HEK293T (cell line): ENCODE measurements at regions not wholly inside any gene's neighbourhood (a gene's known extent, or its start where the extent isn't known, plus 50 kb on each side); places are given as distances from the start of the nearest gene placed in this dataset.

Experiments
- ARNT ChIP-seq: fragments of 450-650 bp; IDR thresholded peaks from 2 replicates; pipeline ENCODE4 v1.6.1; 2017; ENCODE audit warnings: mild to moderate bottlenecking
- BHLHE40 ChIP-seq: fragments of 450-650 bp; IDR thresholded peaks from 2 replicates; pipeline ENCODE4 v1.6.1; 2016; ENCODE audit warnings: mild to moderate bottlenecking, moderate library complexity, borderline replicate concordance
- CTBP1 ChIP-seq: fragments of 450-650 bp; IDR thresholded peaks from 2 replicates; pipeline ENCODE4 v1.6.1; 2016; ENCODE audit warnings: borderline replicate concordance
- FOXA1 ChIP-seq: fragments of 450-650 bp; IDR thresholded peaks from 2 replicates; pipeline ENCODE4 v1.6.1; 2016; ENCODE audit warnings: mild to moderate bottlenecking
- FOXK2 ChIP-seq: fragments of 450-650 bp; IDR thresholded peaks from 2 replicates; pipeline ENCODE4 v1.6.1; 2016; ENCODE audit warnings: mild to moderate bottlenecking
- HDGF ChIP-seq: fragments of 450-650 bp; IDR thresholded peaks from 2 replicates; pipeline ENCODE4 v1.6.1; 2017; ENCODE audit warnings: antibody characterized with exemption, borderline replicate concordance
- L3MBTL2 ChIP-seq: fragments of 450-650 bp; conservative IDR thresholded peaks from 2 replicates; pipeline ENCODE4 v1.6.1; 2016; ENCODE audit warnings: mild to moderate bottlenecking
- PKNOX1 ChIP-seq: fragments of 450-650 bp; IDR thresholded peaks from 2 replicates; pipeline ENCODE4 v1.6.1; 2016
- SP1 ChIP-seq: fragments of 450-650 bp; IDR thresholded peaks from 2 replicates; pipeline ENCODE4 v1.6.1; 2017
- SUZ12 ChIP-seq: fragments of 450-650 bp; IDR thresholded peaks from 2 replicates; pipeline ENCODE4 v1.6.1; 2016; ENCODE audit warnings: mild to moderate bottlenecking
- TARDBP ChIP-seq: fragments of 450-650 bp; IDR thresholded peaks from 2 replicates; pipeline ENCODE4 v1.6.1; 2016

DNA sequence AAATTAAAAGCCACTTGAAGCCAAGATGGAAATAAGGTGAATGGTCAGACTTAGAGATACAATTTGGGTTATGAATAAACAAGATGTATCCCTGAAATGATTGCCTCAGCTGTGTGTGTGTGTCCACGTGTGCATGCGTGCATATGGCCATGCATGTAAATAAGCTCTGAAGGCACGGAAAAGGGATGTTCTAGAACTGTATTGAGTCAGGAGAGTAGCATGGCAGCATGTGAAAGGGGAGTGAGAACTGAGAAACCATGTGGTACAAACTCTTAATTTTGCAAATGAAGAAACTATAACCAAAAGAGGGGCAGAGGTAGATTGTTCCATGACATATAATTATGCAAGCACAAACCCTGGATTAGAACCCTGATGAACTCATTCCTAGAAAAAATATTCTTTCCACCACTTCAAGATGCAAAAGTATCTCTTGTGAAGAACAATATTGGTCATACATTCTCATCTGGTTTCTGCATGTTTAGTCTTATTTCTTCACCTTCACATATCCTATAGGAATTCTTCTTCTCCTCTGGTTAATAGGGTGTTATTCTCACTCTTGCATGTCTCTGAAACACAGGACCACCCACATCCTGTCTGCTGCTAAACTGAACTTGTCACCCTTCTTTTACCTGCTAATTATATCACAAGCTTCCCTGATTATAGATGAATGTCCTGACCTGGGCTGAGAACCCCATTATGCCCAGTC, 455.8 kb downstream of the SETBP1 start:
- TF ChIP-seq PKNOX1, result no peak
- TF ChIP-seq HDGF, result no peak
- TF ChIP-seq TARDBP, result no peak
- TF ChIP-seq L3MBTL2, result no peak
- TF ChIP-seq SP1, result no peak
- TF ChIP-seq BHLHE40, result no peak
- TF ChIP-seq FOXA1, result no peak
- TF ChIP-seq SUZ12, result no peak
- TF ChIP-seq FOXK2, result no peak
- no peak for TF ChIP-seq CTBP1
- no peak for TF ChIP-seq ARNT
